ENCODE measurements at regions not wholly inside any gene's neighbourhood (a gene's known extent, or its start where the extent isn't known, plus 50 kb on each side); places are given as distances from the start of the nearest gene placed in this dataset.

GRCh38 chr5:34501840-34502239, 154.3 kb upstream of the RAI14 start:
- H3K9me3 ChIP-seq: no peaks in the 10 kb centered on the region
- intact Hi-C loops (cut with DNase I, micrococcal nuclease): no loop called here
- TF ChIP-seq CTCF (IDR thresholded peaks at IDR 0.05): no peak
- H3K4me1 ChIP-seq (ENCODE audit: low read depth): peaks cover 2% of the 10 kb centered on the region
- DNase-seq (no peak), ATAC-seq (no peak)
- no peak overlapping the region for H3K4me3 ChIP-seq
- H3K36me3 ChIP-seq (ENCODE audit: low read depth): no peaks in the 10 kb centered on the region

DNA sequence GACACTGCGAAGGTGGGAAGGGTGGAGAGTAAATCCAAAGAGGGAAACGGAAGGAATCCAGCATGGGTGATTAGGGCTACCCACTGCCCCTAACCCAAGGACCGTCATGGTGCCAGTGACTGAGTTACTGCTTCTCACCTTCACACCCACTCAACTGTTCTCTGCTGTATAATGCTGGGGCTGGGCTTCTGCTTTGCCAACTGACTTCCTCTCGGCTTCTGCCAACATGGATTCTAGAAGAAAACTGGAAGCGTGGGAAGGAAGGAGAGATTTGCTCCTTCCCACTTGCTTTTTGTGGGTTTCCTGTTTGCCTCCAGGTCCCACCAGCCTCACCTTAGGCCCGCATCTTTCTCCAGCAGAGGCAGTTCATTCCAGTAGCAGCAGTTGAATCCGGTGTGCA, 153.5 kb upstream of the RAI14 start:
- H3K36me3 ChIP-seq (ENCODE audit: low read depth): no peaks in the 10 kb centered on the region
- peaks cover 2% of the 10 kb centered on the region for H3K4me1 ChIP-seq (ENCODE audit: low read depth)
- no peak for TF ChIP-seq CTCF (IDR thresholded peaks at IDR 0.05)
- intact Hi-C loops (cut with DNase I, micrococcal nuclease): no loop called here
- DNase-seq (no peak), ATAC-seq (no peak)
- no peaks in the 10 kb centered on the region for H3K9me3 ChIP-seq
- no peak overlapping the region for H3K4me3 ChIP-seq

GRCh38 chr5:34503379-34504253, 152.5 kb upstream of the RAI14 start:
- no peak overlapping the region for H3K4me3 ChIP-seq
- no peak for DNase-seq
- H3K4me1 ChIP-seq (ENCODE audit: low read depth): peaks cover 2% of the 10 kb centered on the region
- intact Hi-C loops (cut with DNase I, micrococcal nuclease): no loop called here
- no peaks in the 10 kb centered on the region for H3K36me3 ChIP-seq (ENCODE audit: low read depth)
- H3K9me3 ChIP-seq: no peaks in the 10 kb centered on the region
- no peak for TF ChIP-seq CTCF (IDR thresholded peaks at IDR 0.05)
- no peak for ATAC-seq

GRCh38 chr5:34504967-34505366, 151.2 kb upstream of the RAI14 start:
- Histone ChIP-seq H3K4me3 (no peak overlapping the region), H3K4me1 (ENCODE audit: low read depth) (no peaks in the 10 kb centered on the region), H3K9me3 (no peaks in the 10 kb centered on the region), H3K36me3 (ENCODE audit: low read depth) (no peaks in the 10 kb centered on the region)
- ATAC-seq (no peak), DNase-seq (no peak)
- TF ChIP-seq CTCF (IDR thresholded peaks at IDR 0.05): no peak
- intact Hi-C loops (cut with DNase I, micrococcal nuclease): no loop called here

DNA sequence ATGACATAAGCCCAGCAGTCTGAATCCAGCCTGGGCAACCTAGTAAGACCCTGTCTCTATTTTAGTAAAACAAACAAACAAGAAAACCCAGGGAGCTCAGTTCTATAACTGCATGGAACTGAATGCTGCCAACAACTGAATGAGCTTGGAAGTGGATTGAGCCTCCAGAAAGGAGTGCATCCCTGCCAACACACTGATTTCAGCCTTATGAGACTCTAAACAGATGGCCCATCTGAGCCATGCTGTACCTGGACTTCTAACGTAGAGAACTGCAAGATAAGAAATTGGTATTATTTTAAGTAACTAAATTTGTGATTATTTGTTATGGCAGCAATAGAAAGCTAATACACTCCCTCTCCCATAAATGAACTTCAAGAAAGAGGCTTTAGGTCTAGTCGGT, 150.4 kb upstream of the RAI14 start:
- H3K36me3 ChIP-seq (ENCODE audit: low read depth): no peaks in the 10 kb centered on the region

More for the DNA sequence above, 150.4 kb upstream of the RAI14 start:
- H3K9me3 ChIP-seq: no peaks in the 10 kb centered on the region
- DNase-seq (no peak), ATAC-seq (no peak)
- intact Hi-C loops (cut with DNase I, micrococcal nuclease): no loop called here
- no peak overlapping the region for H3K4me3 ChIP-seq
- H3K4me1 ChIP-seq (ENCODE audit: low read depth): no peaks in the 10 kb centered on the region
- no peak for TF ChIP-seq CTCF (IDR thresholded peaks at IDR 0.05)

Measured in mucosa of descending colon (tissue), 3 donors.